NT2/D1 (cell line): ENCODE measurements at regions not wholly inside any gene's neighbourhood (a gene's known extent, or its start where the extent isn't known, plus 50 kb on each side); places are given as distances from the start of the nearest gene placed in this dataset.

Source experiments
- SUZ12 ChIP-seq: IDR thresholded peaks from 2 replicates; pipeline ENCODE4 v1.6.1; 2011; ENCODE audit not compliant: insufficient read length, insufficient read depth; ENCODE audit errors: extremely low read depth
- YY1 ChIP-seq: IDR thresholded peaks from 2 replicates; pipeline ENCODE4 v1.6.1; 2011; ENCODE audit not compliant: insufficient read length, insufficient read depth
- ZNF274 ChIP-seq: IDR thresholded peaks from 2 replicates; pipeline ENCODE4 v1.6.1; 2011; ENCODE audit warnings: mild to moderate bottlenecking, low read depth, low read length

DNA sequence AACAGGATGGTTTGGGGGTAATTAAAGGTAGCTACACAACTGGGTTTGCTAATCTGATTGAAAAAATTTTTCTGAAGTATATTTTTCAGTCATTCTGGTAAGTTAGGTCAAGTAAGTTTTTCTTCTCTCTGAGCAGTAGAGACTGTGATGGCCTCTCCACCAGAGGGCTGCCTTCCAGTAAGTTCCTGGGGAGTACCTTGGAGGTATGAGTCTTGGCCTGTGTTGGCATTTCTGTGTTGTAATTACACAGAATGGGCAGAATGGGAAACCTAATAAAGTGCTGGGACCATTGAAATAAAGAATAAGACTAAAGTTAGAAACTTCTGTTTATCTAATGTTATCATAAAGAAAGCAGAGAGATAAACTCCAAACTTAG is 430.8 kb downstream of the ARHGEF28 start:
- TF ChIP-seq SUZ12 = no peak
- no peak for TF ChIP-seq ZNF274
- TF ChIP-seq YY1 = no peak
